Urinary bladder (tissue), 3 donors: ENCODE measurements at regions not wholly inside any gene's neighbourhood (a gene's known extent, or its start where the extent isn't known, plus 50 kb on each side); places are given as distances from the start of the nearest gene placed in this dataset.
"Not testable (repeated sequence)": the region's sequence is repeated elsewhere in the genome, so short reads cannot be mapped to it uniquely, and the experiment has no call there.

Experiments
- DNase-seq: peaks from one replicate; pipeline ENCODE4 v3.0.0-alpha.2; 2015; ENCODE audit errors: extremely low spot score
- H3K27ac ChIP-seq: one replicate; pipeline ENCODE4 v1.5.1; 2013; ENCODE audit warnings: low read depth, mild to moderate bottlenecking, moderate library complexity
- H3K36me3 ChIP-seq: one replicate; pipeline ENCODE4 v1.6.1; 2013; ENCODE audit warnings: mild to moderate bottlenecking, moderate library complexity; ENCODE audit not compliant: insufficient read depth
- H3K4me1 ChIP-seq: one replicate; pipeline ENCODE4 v1.6.1; 2013; ENCODE audit warnings: mild to moderate bottlenecking, moderate library complexity; ENCODE audit not compliant: insufficient read depth
- H3K4me3 ChIP-seq: one replicate; pipeline ENCODE4 v1.5.1; 2013; ENCODE audit warnings: low read depth, low read length
- WGBS: extraction: QIAGEN DNeasy Blood & Tissue Kit; methylation state at CpG from one replicate; pipeline ENCODE4 v1.1.7; 2013; 5-methylcytosine and 5-hydroxymethylcytosine counted together
- donor health status: healthy with polysubstance abuse.
- donor health status: healthy.

- no peak overlapping the region for H3K4me3 ChIP-seq
- 23% methylated on average over 11 of the region's 11 CpGs for WGBS
- no peaks in the 10 kb centered on the region for H3K4me1 ChIP-seq
- peak; percentile 68 for DNase-seq
- H3K36me3 ChIP-seq = no peaks in the 10 kb centered on the region
- H3K27ac ChIP-seq = no peak overlapping the region
Measured at GRCh38 chr6:33886673-33887144, 82.9 kb upstream of the MLN start.

- Histone ChIP-seq H3K36me3 (no peaks in the 10 kb centered on the region), H3K4me3 (no peak overlapping the region), H3K4me1 (no peaks in the 10 kb centered on the region), H3K27ac (no peak overlapping the region)
- no peak for DNase-seq
- WGBS = 84% methylated on average over 5 of the region's 5 CpGs
Measured at GRCh38 chr6:33885132-33886057, 81.6 kb upstream of the MLN start.

- not testable (repeated sequence) for H3K4me3 ChIP-seq, H3K27ac ChIP-seq, H3K4me1 ChIP-seq, H3K36me3 ChIP-seq, DNase-seq
- 62% methylated on average over 4 of the region's 4 CpGs for WGBS
Measured at GRCh38 chr6:33883621-33884020, 79.8 kb upstream of the MLN start.

- no peak for DNase-seq
Measured at GRCh38 chr6:33882154-33882553, 78.4 kb upstream of the MLN start.

GRCh38 chr6:33880766-33881165, 77.0 kb upstream of the MLN start:
- no peaks in the 10 kb centered on the region for H3K4me1 ChIP-seq
- DNase-seq = no peak

More at GRCh38 chr6:33882154-33882553, 78.4 kb upstream of the MLN start:
- Histone ChIP-seq H3K36me3 (no peaks in the 10 kb centered on the region), H3K4me3 (no peak overlapping the region), H3K27ac (no peak overlapping the region), H3K4me1 (no peaks in the 10 kb centered on the region)
- WGBS = 32% methylated on average over 8 of the region's 8 CpGs

GRCh38 chr6:33880104-33880678, 76.4 kb upstream of the MLN start:
- H3K27ac ChIP-seq = no peak overlapping the region
- H3K36me3 ChIP-seq = no peaks in the 10 kb centered on the region
- H3K4me1 ChIP-seq = no peaks in the 10 kb centered on the region
- WGBS = 75% methylated on average over 10 of the region's 10 CpGs
- no peak for DNase-seq
- no peak overlapping the region for H3K4me3 ChIP-seq

More at GRCh38 chr6:33880766-33881165, 77.0 kb upstream of the MLN start:
- H3K36me3 ChIP-seq = no peaks in the 10 kb centered on the region
- no peak overlapping the region for H3K27ac ChIP-seq
- WGBS = 77% methylated on average over 12 of the region's 12 CpGs
- H3K4me3 ChIP-seq = no peak overlapping the region

GRCh38 chr6:33878562-33878961, 74.8 kb upstream of the MLN start:
- 84% methylated on average over 4 of the region's 4 CpGs for WGBS
- no peak for DNase-seq
- no peaks in the 10 kb centered on the region for H3K4me1 ChIP-seq

GRCh38 chr6:33877982-33878535, 74.3 kb upstream of the MLN start:
- H3K27ac ChIP-seq = no peak overlapping the region
- H3K4me3 ChIP-seq = no peak overlapping the region
- H3K4me1 ChIP-seq = no peaks in the 10 kb centered on the region
- no peak for DNase-seq
- 73% methylated on average over 7 of the region's 7 CpGs for WGBS
- H3K36me3 ChIP-seq = no peaks in the 10 kb centered on the region

More at GRCh38 chr6:33878562-33878961, 74.8 kb upstream of the MLN start:
- Histone ChIP-seq H3K4me3 (no peak overlapping the region), H3K27ac (no peak overlapping the region), H3K36me3 (no peaks in the 10 kb centered on the region)

- Histone ChIP-seq H3K4me1 (no peaks in the 10 kb centered on the region), H3K4me3 (no peak overlapping the region), H3K27ac (no peak overlapping the region), H3K36me3 (no peaks in the 10 kb centered on the region)
- DNase-seq = no peak
- WGBS = 77% methylated on average over 5 of the region's 5 CpGs
Measured at GRCh38 chr6:33875696-33876095, 71.9 kb upstream of the MLN start.

GRCh38 chr6:33875141-33875581, 71.4 kb upstream of the MLN start:
- WGBS = 45% methylated on average over 6 of the region's 6 CpGs
- no peak for DNase-seq
- H3K4me3 ChIP-seq = no peak overlapping the region
- no peak overlapping the region for H3K27ac ChIP-seq
- H3K4me1 ChIP-seq = no peaks in the 10 kb centered on the region
- no peaks in the 10 kb centered on the region for H3K36me3 ChIP-seq

GRCh38 chr6:33874136-33874760, 70.4 kb upstream of the MLN start:
- Histone ChIP-seq H3K36me3 (no peaks in the 10 kb centered on the region), H3K27ac (no peak overlapping the region), H3K4me3 (no peak overlapping the region), H3K4me1 (no peaks in the 10 kb centered on the region)
- 92% methylated on average over 17 of the region's 17 CpGs for WGBS
- no peak for DNase-seq

- Histone ChIP-seq H3K36me3 (no peaks in the 10 kb centered on the region), H3K4me3 (no peak overlapping the region), H3K27ac (no peak overlapping the region), H3K4me1 (no peaks in the 10 kb centered on the region)
- no peak for DNase-seq
- WGBS = 90% methylated on average over 7 of the region's 7 CpGs
Measured at GRCh38 chr6:33872761-33873160, 69.0 kb upstream of the MLN start.

GRCh38 chr6:33869826-33870423, 66.1 kb upstream of the MLN start:
- H3K36me3 ChIP-seq = no peaks in the 10 kb centered on the region
- DNase-seq = no peak
- no peak overlapping the region for H3K4me3 ChIP-seq
- no peaks in the 10 kb centered on the region for H3K4me1 ChIP-seq
- WGBS = 51% methylated on average over 11 of the region's 11 CpGs
- no peak overlapping the region for H3K27ac ChIP-seq
